Erythroblast (primary cell): ENCODE measurements at regions not wholly inside any gene's neighbourhood (a gene's known extent, or its start where the extent isn't known, plus 50 kb on each side); places are given as distances from the start of the nearest gene placed in this dataset.
A peak's percentile ranks its signal among the peaks of the same experiment; 100 is the strongest.

Experiments
- DNase-seq, 2 experiments: peaks; one replicate each; lab custom pipeline; 2025; lab: John Stamatoyannopoulos, UW
- GATA1 ChIP-seq: IDR thresholded peaks from 2 replicates; pipeline ENCODE4 v1.6.1; 2011; ENCODE audit warnings: low read depth, mild to moderate bottlenecking, control low read depth, low read length, moderate library complexity
- POLR2A ChIP-seq: IDR thresholded peaks from 2 replicates; pipeline ENCODE4 v1.6.1; 2011; ENCODE audit warnings: mild to moderate bottlenecking, low read length

DNA sequence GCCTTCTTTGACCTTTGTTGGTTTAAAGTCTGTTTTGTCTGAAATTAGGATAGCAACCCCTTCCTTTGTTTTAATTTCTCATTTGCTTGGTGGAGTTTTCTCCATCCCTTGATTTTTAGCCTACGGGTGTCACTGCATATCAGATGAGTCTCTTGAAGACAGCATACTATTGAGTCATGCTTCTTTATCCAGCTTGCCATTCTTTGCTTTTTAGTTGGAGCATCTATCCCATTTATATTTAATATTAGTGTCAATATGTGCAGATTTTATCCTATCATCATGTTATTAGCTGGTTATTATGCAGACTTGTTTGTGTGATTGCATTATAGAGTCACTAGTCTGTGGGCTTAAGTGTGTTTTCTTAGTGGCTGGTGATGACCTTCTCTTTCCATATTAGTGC, 622.2 kb downstream of the MMUT start:
- DNase-seq, result no peak
- TF ChIP-seq GATA1 (no peak), POLR2A (no peak)

DNA sequence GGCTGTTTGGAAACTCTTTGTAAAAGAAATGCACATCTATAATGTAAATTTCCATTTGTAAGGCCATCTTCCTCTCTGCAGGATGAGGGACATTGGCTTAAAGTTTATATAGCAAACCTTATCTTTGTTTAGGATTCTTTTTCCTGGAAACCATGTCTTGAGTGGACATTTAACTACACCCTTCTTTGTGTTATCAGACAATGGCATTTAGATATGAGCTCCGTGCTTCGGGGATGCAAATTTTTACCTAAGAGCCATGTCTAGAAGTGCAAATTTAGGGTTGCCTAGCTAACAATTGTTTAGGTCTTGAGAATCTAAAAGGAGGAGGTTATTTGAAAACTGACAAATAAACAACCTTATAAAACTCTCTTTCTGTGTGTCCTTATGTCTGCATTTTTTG, 623.8 kb downstream of the MMUT start:
- DNase-seq, result no peak
- no peak for TF ChIP-seq POLR2A
- TF ChIP-seq GATA1, result no peak

DNA sequence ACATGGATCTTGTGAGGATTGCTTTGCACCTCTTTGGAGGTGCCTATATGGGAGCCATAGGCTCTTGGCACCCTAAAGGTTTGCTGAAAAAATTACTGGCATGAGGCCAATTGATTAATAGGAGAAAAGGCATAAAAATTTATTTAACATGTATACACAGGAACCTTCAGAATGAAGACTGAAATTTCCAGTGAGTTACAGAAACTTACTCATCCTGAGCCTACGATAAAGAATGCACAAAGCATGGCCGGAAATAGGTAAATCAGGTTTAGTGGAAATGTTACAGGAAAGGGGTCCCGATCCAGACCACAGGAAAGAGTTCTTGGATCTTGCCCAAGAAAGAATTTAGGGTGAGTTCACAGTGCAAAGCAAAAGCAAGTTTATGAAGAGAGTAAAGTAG, 625.3 kb downstream of the MMUT start:
- TF ChIP-seq GATA1 (no peak), POLR2A (no peak)

DNA sequence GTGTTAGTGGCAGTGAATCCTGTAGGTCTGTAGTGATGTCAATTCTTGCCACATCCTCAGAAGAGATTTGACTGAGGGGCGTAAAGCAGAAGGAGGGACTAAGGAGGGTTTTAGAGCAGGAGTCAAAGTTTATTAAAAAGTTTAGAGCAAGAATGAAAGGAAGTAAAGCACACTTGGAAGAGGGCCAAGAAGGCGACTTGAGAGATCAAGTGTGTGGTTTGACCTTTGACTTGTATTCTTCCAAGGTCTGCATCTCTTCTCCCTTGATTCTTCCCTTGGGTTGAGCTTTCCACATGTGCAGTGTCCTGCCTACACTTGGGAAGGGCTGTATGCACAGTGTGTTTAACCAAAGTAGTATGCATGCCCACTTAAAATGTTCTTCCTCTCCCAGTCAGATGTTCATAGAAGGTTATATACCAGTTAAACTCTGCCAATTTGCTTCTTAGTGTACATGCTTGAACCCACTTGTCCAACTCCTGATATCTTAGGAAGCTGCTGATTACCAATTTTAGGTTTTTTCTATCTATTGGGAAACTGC, 627.6 kb downstream of the MMUT start:
- TF ChIP-seq POLR2A (no peak), GATA1 (no peak)

More for the DNA sequence above, 625.3 kb downstream of the MMUT start:
- no peak for DNase-seq

DNA sequence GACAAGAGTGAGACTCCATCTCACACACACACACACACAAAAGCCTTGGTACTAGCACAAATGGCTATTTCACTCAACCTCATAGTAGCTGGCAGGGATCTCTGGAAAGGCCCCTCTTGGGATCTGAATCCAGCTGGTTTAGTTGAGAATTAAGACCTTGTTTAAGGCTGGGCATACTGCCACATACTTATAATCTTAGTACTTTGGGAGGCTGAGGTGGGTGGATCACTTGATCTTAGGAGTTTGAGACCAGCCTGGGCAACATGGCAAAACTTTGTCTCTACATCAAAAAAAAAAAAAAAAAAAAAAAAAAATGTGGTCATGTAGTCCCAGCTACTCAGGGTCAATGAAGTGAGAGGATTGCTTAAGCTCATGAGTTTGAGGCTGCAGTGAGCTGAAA, 628.3 kb downstream of the MMUT start:
- TF ChIP-seq POLR2A (no peak), GATA1 (no peak)
- DNase-seq, result no peak

More for the DNA sequence above, 627.6 kb downstream of the MMUT start:
- DNase-seq, result no peak

DNA sequence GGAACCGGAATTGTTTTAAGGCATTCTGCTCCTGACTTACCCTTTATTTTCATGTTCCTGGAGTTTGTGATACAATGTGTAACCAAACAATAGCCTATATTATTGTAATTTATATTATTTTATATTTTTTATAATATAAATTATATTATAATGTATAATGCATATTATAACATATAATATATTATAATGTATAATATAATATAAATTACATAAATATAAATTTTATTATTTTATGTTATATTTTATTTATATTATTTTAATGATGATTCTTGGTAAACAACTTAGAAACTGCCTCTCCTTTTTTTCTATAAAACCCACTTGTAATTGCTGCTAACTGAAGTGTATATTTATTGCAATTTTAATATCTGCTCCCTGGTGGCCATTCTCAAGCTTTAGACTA, 629.1 kb downstream of the MMUT start:
- DNase-seq, result no peak
- TF ChIP-seq POLR2A, result no peak
- TF ChIP-seq GATA1, result no peak

DNA sequence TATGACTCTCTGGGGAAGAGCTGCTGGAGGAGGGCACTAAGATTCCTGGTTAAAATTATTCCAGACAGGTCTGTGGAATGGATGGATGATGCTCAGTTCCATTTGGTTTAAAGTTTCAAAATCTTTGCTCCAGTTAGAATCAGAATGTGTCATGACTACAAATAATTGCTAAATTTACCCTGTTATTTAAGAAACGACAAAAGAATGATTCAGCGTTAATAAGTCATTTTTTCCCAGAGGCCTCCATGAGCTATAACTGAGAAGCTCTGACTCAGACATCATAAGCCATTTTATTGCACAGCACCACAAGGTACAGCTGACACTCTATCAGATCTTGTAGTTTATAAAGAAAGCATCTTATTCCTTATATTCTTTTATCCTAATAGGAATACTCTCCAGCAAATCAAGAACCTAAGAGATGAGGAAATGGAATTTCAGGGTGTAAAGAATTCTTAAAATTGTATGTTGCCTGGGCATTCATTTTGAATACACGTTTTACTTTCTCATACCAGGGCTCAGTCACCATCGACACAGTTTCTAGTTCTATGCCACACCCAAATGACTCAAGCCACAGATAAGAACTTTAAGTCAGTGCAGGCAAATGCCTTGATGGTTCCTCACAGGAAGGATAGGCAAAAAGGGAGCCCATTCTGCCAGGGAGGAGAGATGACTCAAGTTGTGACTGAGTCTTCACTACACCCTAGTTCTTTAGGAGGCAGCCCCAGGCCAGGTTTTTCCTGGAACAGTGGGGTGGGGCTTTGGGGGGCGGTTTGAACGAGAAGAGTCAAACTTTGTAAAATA, 636.0 kb downstream of the MMUT start:
- DNase-seq, result peak; percentile 2 to 58
- TF ChIP-seq GATA1, result no peak
- no peak for TF ChIP-seq POLR2A

DNA sequence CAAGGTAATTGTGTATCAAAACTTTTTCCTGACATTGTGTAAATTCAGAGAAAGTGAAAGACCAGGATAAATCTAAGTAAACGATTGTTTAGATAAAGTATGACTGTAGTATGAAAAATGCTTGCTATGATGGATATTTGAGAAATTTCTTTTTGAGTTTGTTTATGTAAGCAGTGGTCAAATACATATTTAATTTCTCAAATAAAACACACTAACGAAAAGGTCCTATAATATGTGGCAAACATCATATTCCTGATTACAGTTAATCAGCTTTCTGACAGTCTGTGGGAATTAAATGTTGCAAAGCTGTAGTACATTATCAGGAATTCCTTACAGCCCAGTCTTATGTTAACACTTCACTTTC, 636.9 kb downstream of the MMUT start:
- no peak for DNase-seq
- TF ChIP-seq POLR2A, result no peak
- no peak for TF ChIP-seq GATA1

DNA sequence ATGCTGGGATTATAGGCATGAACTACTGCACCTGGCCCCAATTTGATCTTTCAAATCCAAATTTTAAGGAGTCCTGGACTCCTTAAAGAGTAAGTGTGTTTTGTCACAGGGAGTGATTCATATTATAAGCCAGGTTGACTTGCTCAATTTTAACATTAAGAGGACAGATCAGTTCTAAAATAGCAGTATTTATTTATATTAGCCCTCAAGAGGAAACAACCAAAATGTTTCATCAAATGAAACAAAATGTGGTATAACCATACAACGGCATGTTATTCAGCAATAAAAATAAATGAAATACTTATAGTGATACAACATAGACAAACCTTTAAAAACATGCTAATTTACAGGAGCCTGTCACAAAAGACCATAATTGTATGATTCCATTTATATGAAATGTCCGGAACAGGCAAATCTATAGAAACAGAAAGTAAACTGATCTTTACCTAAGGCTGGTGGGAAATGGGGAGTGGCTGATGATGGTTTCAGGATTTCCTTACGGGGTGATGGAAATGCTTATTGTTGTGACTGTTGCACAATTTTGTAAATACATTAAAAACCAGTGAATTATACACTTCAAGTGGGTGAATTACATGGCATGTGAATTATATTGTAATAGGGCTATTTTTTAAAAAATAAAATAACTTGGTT, 637.4 kb downstream of the MMUT start:
- no peak for DNase-seq
- TF ChIP-seq POLR2A, result no peak
- TF ChIP-seq GATA1, result no peak

DNA sequence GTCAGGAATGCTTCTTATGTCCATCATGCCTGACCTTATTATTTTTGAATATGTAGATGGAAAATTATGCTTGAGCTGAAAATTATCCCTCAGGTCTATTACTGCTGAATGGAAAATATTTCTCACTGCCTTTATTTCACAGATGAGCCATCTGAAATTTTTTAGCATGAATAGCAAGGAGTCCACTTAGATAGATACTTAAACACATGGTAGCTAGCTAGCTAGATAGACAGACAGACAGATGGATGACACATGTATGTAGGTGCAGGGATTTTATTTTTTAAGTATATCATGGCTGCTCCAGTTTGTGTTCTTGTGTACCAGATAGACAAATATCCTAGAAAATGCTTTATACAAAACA, 645.0 kb downstream of the MMUT start:
- TF ChIP-seq POLR2A (no peak), GATA1 (no peak)
- DNase-seq, result no peak

DNA sequence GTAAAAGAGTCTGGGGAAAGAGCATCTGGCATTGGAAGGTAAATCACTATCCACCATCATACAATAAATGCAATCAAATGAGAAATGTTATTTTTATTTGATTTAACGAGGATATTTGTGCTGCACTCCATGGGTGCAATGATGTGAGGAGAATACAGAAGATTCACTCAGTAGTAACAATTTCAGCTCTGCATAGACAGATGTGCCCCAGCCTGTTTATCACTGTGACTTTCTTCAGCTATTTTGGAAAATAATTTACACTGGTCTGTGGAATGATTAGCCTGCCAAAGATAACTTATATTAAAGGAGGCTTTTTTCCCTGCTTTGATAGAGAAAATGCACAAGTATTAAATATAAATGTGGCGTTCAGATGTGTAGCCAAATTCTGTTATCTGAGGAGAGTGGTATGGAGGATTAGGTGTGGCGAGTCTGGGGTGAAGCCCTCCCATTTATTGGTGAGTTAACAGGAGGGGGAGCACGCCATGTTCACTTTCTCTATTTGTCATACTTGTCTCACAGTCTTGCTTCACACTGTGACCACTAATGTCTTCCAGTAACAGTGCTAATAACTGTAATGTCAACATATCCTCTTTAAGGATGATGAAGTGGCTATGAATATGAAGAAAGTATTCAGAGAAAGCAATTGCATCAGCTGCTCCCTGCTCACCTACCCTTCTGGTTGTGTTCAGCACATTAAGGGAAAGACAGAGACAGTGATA, 645.6 kb downstream of the MMUT start:
- no peak for DNase-seq
- TF ChIP-seq GATA1 (no peak), POLR2A (no peak)

DNA sequence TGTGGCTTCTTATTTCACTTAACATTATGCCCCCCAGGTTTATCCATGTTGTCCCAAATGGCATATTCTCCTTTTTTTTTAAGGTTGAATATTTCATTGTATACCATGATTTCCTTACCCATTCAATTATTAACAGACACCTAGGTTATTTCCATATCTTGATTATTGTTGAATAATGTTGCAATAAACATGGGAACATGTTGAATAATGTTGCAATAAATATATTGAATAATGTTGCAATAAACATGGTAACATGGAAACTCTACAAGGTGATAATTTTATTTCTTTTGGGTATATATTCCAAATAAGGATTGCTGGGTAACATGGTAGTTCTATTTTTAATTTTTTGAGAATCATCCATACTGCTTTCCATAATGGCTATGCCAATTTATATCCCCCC, 648.1 kb downstream of the MMUT start:
- DNase-seq, result no peak
- TF ChIP-seq GATA1 (no peak), POLR2A (no peak)

DNA sequence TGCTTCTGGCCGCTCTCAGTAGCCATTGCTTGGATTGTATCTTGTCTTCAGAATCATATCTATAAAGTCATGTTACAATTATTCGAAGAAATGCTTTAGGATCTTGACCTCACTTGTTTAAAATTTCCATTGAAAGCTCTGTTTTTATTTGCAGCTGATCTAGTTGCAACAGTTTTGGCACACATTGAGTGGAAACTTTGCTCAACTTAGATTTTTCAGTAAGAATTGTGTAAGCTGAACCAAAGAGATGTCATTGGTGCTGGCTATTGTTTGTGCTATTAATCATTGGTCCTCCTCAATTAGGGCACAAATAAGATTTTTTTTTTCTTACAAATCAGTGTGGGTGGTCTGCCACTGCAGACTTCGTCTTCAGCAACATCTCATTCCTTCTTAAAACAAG, 649.2 kb downstream of the MMUT start:
- DNase-seq, result no peak
- TF ChIP-seq GATA1 (no peak), POLR2A (no peak)

DNA sequence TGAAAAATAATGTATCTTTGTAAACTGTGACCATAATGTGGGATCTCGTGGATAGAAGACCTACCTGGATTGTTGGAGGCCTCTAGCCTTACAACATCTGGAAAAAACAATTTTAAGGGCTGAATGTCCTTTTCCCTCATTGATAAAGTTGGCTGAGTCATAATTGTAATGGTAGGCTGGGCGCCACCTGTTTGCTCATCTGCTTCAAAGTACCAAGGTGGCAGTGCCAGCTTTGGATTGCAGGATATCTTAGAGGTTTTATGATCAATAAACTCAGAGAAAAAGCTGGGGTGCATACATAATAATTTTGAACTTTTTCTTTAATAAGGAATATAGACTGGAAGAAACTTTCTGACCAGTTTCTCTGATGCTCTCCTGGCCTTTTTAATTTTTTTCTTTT, 653.4 kb downstream of the MMUT start:
- DNase-seq, result no peak

More for the DNA sequence above, 653.4 kb downstream of the MMUT start:
- TF ChIP-seq POLR2A (no peak), GATA1 (no peak)
